CD4-positive, alpha-beta T cell treated with Interleukin-21 for 1 hour (primary cell): ENCODE measurements at regions not wholly inside any gene's neighbourhood (a gene's known extent, or its start where the extent isn't known, plus 50 kb on each side); places are given as distances from the start of the nearest gene placed in this dataset.
"Not testable (repeated sequence)": the region's sequence is repeated elsewhere in the genome, so short reads cannot be mapped to it uniquely, and the experiment has no call there.

ENCODE experiments used
- DNase-seq: peaks from one replicate; pipeline ENCODE4 v3.0.0-alpha.2; 2020

DNA sequence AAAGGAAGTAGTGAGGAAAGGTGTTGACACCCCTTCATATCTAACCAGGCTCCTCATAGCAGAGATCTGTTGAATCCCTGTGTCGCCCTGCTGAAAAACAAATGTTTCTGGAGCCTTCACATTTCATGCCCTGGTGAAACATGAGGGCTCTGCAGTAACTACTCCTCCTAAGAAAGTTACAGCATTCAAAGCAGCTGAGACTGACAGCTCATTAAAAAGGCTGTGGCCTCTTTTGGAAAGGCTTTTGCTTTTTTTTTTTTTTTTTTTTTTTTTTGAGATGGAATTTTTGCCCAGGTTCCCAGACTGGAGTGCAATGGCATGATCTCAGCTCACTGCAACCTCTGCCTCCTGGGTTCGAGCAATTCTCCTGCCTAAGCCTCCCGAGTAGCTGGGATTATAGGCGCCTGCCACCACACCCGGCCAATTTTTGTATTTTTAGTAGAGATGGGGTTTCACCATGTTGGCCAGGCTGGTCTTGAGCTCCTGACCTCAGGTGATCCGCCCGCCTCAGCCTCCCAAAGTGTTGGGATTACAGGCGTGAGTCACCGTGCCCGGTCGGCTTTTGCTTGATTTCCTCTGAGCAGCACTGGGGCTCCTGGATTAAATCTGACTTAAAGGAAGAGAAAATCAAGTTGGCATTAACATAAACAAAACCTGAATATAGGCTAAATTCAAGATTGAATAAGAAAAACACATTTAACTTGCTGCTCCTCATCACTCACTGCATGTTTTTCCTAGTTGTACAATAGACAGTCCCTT is 112.9 kb downstream of the PCSK1 start:
- DNase-seq: not testable (repeated sequence)

DNA sequence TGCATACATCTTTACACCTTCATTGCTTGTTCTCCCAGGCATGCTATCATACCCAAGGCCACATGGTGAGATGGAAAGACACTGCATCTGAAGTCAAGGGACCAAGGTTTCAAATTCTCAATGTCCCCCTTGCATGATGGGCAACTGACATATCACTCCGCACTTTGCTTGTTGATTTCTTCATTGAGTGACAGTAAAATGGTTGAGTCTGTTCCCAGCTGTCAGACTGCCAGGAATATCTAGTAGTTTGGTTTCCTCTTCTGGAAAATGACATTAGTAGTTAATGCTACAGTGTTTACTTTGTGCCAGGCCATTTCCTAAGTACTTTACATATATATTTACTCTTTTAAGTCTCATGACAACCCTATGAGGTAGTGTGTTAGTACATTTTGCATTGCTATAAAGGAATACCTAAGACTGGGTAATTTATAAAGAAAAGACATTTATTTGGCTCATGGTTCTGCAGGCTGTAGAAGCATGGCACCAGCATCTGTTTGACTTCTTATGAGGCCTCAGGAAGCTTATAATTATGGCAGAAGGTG is 114.4 kb downstream of the PCSK1 start:
- DNase-seq: no peak

DNA sequence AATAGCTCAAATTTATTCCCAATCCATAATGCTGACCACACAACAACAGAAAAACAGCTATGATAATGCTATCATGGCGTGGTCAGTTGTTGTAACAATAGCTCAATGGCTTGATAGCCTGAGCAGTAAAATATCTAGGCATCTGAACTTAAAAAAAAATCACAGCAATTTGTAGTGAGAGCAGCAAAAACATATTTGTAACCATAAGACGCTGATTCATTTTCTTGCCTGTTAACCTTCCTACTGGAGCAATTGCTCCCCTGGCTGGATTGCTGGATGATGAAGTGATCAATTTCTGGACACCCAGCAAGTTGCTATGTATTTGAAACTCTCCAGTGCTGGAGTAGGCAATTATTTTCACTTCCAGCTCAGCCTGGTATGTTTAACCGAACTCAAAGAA is 115.1 kb downstream of the PCSK1 start:
- DNase-seq: no peak

DNA sequence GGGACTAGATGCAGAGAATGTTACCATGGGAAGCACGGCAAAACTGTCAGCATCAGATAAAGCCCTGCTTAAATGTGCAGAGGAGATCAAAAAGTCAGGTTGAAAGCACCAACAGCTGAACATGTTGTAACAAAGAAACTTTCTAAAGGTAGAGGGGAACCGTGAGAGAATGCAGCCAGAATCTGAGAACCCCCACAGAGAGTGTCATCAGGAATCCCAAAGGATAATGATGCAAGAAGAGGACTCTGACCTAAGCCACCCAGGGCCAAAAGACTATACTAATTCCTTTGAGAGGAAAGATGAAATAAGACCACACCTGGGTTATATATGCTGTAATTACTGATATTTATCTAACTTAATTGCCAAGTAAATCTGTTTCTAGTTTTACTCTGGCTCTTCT is 116.6 kb downstream of the PCSK1 start:
- DNase-seq: no peak

DNA sequence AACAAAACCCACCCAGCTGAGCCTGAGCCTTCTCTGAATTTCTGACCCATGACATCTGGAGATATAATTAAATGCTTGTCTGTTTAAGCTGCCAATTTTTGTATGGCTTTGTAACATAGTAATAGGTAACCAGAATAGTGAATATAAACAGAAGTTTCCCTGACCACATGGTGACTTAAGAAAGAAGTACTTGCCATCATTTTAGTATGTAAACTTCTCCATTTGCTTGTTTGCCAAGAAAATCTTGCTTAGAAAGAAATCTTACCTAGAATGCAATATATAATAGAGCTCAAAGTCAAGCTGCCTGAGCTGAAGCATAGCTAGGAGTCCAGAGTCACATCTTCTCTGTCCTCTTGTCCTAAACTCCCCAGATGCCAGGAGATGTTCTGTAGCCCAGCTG is 117.0 kb downstream of the PCSK1 start:
- no peak for DNase-seq

DNA sequence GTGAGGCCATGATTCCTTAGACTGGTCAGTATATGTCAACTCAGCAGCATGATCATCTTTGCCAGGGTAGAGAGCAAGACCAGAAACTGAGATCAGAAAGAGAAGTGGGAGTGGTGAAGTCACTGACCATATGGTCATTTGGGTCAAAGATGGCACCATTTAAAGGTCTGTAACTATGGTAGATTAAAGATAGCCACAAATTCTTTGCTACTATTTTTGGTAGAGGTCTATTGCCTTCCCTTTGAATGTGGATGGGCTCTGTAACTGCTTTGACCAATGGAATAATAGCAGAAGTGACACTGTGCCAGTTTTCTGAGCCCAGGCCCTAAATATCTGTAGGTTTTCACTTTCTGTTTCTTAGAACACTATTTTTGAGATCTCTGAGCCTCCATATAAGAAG is 117.6 kb downstream of the PCSK1 start:
- no peak for DNase-seq

DNA sequence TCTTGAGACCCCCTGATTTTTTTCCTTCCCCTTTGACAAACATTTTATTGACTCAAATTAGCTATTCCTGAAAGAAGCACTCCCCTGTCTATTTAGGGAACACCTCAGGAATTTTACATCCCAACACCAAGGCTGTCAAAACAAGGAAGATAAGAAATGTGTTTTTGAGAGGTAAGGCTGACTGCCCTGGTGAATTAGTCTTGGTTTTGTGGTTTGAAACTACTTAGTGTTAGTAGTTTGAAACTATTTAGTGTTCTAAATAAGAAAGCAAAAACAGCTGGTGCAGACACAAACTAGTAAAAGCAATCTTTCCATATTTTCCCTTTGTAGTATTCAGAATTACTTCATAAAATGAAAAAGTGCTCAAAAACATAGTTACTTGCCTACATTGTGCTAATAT is 120.7 kb downstream of the PCSK1 start:
- DNase-seq: no peak

DNA sequence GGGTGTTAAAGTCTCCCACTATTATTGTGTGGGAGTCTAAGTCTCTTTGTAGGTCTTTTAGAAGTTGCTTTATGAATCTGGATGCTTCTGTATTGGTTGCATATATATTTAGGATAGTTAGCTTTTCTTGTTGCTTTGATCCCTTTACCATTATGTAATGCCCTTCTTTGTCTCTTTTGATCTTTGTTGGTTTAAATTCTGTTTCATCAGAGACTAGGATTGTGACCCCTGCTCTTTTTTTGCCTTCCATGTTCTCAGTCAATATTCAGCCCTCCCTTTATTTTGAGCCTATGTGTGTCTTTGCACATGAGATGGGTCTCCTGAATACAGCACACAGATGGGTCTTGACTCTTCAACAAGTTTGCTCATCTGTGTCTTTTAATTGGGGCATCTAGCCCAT is 126.0 kb downstream of the PCSK1 start:
- not testable (repeated sequence) for DNase-seq

DNA sequence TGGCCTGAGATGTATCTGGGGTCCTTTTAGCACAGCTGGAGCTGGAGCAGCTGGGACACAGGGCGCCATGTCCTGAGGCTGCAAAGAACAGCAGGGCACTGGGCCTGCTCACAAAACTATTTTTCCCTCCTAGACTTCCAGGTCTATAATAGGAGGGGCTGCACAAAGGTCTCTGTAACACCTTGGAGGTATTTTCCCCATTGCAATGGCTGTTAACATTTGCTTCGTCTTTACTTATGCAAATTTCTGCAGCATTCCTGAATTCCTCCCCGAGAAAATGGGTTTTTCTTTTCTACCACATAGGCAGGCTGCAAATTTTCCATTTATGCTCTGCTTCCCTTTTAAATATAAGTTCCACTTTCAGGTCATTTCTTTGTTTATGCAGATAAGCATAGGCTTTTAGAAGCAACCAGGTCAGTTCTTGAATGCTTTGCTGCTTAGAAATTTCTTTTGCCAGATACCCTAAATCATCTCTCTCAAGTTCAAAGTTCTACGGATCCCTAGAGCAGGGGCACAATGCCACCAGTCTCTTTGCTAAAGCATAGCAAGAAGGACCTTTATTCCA is 130.8 kb downstream of the PCSK1 start:
- DNase-seq: no peak

DNA sequence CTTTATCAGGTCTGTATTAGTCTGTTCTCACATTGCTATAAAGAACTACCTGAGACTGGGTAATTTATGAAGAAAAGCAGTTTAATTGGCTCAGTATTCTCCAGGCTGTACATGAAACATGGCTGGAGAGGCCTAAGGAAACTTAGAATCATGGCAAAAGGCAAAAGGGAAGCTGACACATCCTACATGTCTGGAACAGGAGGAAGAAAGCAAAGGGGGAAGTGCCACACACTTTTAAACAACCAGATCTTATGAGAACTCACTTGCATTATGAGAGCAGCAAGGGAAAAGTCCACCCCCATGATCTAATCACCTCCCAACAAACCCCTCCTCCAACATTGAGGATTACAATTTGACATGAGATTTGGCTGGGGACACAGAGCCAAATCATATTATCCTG is 132.1 kb downstream of the PCSK1 start:
- no peak for DNase-seq

DNA sequence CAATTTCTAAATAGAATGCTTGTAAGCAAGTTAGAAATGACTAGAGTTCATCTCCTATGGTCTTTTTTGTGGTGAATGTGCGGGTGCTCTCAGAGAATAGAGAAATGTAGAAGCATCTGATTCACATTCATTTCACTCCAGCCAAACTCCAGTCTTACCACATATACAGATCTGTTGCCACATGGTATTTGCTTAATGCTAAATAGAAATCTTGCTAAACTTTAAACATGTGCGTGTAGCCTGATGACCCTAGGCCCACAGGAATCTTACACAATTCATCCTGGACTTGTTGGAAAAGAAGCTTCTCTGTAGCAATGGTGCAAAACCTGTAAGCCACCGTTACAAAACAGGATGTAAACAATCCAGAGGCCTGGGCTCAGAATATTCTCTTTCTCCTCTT is 135.2 kb downstream of the PCSK1 start:
- no peak for DNase-seq

DNA sequence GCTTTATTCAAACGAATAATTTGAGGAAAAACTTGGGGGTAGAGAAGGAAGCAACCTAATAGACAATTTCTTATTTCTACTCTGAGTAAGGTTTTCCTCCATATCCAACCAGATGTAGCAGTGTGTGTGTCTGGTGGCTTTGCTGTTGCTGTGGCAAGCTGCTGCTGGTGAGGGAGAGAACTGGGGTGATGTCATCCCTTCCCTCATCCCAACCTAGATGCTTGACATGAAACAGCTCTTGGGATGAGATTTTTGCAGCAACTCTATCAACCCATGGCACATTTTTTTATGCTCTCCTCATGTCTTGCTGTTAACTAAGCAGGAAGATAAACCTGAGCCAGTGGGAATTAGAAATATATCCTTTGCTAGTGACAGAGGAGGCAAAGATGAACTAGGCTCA is 135.8 kb downstream of the PCSK1 start:
- no peak for DNase-seq

DNA sequence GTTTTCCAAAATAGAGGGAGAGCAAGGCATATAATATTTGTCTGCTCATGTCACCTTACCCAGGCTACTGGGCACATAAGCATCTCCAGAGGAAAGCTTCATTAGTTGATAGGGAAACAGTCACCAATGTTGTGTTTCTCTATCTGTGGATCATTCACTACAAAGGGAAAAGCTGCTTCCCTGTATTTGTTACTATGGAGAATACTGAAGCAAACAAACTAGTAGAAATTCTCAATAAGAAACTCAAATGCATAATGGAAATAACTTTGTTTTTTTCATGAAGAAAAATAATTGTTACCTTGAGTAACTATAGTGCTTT is 138.2 kb downstream of the PCSK1 start:
- DNase-seq: no peak

DNA sequence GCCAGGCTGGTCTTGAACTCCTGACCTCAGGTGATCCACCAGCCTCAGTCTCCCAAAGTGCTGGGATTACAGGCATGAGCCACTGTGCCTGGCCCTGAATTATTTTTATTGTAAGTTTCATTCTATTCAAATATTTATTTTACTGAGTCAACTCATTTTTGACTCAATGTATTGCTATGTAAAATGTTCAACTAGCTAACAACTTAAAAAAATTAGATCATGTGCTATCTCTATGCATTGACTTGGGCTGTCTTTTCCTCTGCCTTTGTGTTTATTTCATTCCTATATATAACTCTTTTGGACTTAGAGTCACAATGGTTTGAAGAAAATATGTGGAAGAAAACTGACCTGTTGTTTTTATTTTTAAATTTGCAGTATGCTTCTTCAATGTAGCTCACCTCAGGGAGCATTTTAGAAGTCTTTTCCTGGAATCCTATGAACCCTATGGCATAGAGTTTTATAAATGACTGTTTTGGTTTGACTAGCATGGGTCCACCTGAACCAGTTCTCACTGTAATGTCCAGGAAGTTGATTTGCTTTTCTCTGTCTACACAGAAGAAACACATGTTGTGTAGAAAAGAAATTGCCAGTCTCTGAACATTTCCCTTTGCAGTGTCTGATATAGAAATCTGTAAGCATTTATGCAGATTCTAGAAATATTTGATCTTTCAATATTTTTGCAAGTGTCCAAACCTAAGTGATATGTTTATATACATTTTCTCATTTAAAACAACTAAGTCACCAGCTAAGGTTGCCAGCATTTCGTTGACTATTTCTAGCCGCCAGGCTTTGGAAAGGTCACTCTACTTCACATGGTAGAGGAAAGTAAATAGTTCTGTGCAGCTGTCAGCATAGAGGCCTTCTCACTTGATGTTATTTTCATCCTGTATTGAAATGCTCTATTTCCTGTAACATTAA is 138.8 kb downstream of the PCSK1 start:
- DNase-seq: no peak

DNA sequence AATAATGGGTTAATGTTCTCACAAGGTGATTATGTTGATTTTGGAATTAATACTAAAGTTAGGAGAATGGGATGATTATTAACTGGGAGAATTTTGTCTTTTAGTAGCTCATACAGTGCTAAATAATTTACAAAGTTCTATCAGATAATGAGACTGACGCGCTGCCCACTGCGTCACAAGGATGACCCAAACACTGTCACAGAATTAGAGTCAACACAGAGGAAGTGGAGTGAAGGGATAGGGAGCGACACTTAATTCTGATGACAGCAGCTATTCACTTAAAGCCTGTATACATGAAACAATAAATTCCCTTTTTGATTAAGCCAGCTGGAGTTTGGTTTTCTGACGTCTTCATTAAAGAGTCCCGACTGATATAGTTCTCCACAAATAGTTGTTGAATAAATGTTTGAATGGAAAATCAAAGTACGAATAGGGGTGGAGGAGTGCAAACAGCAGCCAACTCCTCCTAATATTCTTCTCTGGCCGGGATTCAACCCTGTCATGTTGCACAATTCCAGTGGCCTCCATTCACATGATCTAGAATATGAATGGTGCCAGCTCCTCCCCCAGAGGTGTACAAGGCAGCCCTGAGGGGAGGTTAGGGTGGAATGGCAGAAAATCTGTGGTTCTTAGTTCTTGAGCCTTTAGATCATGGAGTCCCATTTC is 140.3 kb downstream of the PCSK1 start:
- DNase-seq: no peak

DNA sequence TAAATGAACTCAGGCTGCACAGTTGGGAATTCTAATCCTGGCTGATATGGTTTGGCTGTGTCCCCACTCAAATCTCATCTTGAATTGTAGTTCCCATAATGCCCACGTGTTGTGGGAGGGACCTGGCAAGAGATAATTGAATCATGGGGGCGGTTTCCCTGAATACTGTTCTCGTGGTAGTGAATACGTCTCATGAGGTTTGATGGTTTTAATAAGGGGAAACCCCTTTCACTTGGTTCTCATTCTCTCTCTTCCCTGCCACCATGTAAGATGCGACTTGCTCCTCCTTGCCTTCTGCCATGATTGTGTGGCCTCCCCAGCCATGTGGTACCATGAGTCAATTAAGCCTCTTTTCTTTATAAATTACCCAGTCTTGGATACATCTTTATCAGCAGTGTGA is 143.8 kb downstream of the PCSK1 start:
- DNase-seq: not testable (repeated sequence)

DNA sequence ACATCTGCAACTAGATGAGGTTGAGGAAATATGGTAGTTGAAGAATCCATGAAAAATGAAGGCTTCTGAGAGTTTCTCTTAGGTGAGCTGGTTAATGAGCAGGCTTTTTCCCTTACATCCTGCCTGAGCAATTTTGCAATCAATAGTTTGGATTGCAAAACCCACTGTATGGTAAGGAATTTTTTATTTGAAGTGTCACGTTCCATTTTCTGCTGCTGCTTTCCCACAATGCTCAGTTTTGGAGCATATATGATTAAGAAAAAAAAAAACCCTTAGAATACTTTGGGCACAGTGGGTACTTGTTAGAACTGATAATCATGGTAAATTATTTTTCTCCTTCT is 144.2 kb downstream of the PCSK1 start:
- no peak for DNase-seq

DNA sequence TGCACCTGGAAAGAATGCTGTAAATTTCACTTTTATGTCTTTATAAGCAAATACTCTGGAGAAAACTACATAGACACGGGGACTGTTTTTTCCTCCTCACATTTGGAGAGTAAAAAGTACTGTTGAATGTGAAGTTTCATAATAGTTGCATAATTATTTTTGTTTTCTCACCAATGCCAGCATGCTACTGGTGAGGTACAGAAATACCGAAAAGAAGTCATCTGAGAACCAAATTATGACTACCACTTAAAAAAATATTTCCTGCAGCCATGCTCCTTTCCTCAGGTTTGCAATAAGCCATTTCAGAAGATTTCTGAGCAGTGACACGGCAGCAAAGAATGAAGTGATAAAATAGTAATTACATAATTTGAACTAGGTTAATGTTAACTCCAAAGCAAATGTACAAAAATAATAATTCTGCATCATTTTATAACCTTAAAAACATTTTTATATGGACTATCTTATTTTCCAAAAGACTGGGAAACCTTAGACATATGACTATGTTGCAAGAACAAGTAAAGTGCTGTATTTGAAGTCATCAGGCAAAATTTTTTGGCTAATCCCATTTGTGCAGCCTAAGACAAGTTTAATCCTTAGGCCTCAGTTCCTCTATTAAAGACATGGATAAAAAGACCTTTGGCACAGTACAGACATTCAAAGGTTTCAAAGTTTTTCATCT is 144.7 kb downstream of the PCSK1 start:
- DNase-seq: no peak

DNA sequence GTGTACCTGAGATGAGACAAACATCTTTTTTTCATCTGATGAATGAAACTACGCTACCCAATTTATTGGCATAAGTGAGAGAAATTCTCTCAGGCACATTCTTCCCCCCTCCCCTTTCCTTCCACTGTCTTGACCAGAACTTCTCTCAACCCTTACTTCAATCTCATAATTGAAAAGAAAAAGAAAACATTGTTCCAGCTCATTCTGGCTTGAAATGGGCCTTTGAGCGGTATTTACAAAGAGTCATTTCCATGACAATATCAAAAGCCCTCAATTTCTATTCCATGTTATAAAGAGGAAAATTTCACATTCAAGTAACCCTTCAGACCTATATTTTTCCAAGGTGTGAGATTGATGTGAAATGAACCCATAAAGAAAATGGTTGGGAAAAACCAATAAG is 145.9 kb downstream of the PCSK1 start:
- DNase-seq: no peak

DNA sequence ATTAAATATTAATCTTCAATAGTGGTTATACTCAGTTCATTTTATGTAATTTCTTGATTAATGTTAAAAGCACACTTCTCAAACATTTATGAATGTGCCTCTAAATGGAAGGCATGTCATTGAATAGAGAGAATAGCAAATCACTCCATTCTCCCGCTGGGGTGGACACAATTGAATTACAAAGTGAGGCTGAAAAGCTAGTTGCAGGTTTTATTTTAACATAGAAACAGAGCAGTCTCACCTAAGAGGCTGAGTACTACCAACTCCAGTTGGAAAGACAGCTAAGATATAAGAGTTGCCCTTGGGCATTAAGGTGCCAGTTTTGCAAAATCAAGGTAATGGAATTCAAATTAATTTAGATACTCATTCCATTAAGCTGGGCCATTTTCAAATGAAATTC is 147.2 kb downstream of the PCSK1 start:
- DNase-seq: no peak

DNA sequence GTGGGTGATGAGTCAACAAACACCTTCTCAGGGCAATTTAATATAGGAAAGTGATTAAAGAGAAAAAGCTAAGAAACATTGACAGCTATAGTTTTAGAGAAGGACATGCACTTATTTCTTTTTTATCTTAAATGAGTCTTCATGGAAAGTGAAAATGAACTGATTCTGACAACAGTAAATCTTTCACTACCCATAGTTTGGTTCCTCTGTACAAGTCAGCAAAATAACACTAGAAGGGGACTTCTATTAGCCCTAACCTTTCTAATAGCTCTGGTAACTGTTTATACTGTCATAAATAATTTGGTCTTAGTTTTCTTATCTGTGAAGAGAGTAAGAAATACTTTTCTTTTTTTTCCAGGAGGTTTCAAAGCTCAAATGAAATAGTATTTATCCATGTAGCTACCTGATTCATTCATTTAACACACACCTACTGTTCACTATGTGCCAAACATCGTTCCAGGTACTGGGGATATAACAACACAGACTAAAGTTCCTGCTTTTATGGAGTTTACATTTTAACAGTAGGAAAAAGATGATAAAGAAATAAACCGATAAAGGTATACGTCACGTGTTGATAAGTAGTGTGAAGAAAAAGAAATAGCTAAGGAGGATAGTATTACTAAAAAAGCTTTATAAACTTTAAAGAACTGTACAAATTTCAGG is 148.2 kb downstream of the PCSK1 start:
- no peak for DNase-seq

DNA sequence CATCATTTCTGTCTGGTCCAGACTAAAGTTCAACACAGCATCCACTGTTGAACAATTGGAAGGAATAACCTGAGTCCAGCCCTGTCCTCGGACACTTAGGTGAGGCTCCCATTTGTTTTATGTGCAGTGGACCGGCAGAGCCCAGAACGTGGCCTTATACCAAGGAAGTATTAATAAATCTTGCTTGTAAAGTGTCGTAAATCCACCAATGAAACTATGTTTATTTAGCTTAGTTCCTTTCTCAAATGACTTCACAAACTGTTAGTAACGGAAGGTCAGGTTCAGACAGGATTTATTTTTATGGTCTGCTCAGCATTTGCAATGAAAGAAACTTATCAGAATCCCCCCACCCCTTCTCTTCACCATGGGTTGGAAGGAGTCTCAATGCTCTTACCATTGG is 149.5 kb downstream of the PCSK1 start:
- no peak for DNase-seq
